OCI-LY7 (cell line): ENCODE measurements at regions not wholly inside any gene's neighbourhood (a gene's known extent, or its start where the extent isn't known, plus 50 kb on each side); places are given as distances from the start of the nearest gene placed in this dataset.

ENCODE experiments used
- BruUV-seq: library from RNA; stranded (reverse); fragments of 400-500 nt; replicated peaks from 2 replicates; lab custom pipeline; 2021; lab: Mats Ljungman, UMichigan
- CTCF ChIA-PET: fragments of 300-600 bp; sonication (Branson Sonifier 250); formaldehyde crosslinking; loops from one replicate; lab custom pipeline; 2022; ENCODE audit warnings: antibody characterized with exemption; ENCODE audit not compliant: unreplicated experiment; lab: Charles Lee
- POLR2A ChIA-PET: fragments of 300-600 bp; sonication (Branson Sonifier 250); formaldehyde crosslinking; loops from one replicate; lab custom pipeline; 2022; ENCODE audit warnings: antibody characterized with exemption; lab: Charles Lee
- DNase-seq: peaks from one replicate; pipeline ENCODE4 v3.0.0-alpha.2; 2015; ENCODE audit warnings: low spot score
- H2AFZ ChIP-seq: fragments of 200-600 bp; sonication (generic), shearing (Covaris generic); 2 replicates; pipeline ENCODE4 v1.6.1; 2014; ENCODE audit warnings: mild to moderate bottlenecking, antibody characterized with exemption, low read length, moderate library complexity
- H3K27ac ChIP-seq: fragments of 200-600 bp; sonication (generic); 2 replicates; pipeline ENCODE4 v1.5.1; 2014; ENCODE audit warnings: mixed run types, low read depth, mild to moderate bottlenecking, moderate library complexity, low read length, inconsistent platforms; ENCODE audit not compliant: poor library complexity, severe bottlenecking
- H3K36me3 ChIP-seq: fragments of 200-600 bp; sonication (generic); 2 replicates; pipeline ENCODE4 v1.6.1; 2014; ENCODE audit warnings: mild to moderate bottlenecking, antibody characterized with exemption, low read length, moderate library complexity, mixed read lengths; ENCODE audit not compliant: insufficient read depth
- H3K4me1 ChIP-seq: fragments of 200-600 bp; sonication (generic); 2 replicates; pipeline ENCODE4 v1.5.1; 2014; ENCODE audit warnings: mild to moderate bottlenecking, low read length; ENCODE audit not compliant: insufficient read depth, poor library complexity, severe bottlenecking
- H3K4me2 ChIP-seq: fragments of 200-600 bp; sonication (generic); 2 replicates; pipeline ENCODE4 v1.6.1; 2014; ENCODE audit warnings: mild to moderate bottlenecking, low read length
- H3K4me3 ChIP-seq: fragments of 200-600 bp; sonication (generic); 2 replicates; pipeline ENCODE4 v1.5.1; 2014; ENCODE audit warnings: mild to moderate bottlenecking, low read depth, low read length; ENCODE audit not compliant: poor library complexity, severe bottlenecking
- H3K79me2 ChIP-seq: fragments of 200-600 bp; sonication (generic); 2 replicates; pipeline ENCODE4 v1.6.1; 2016; ENCODE audit warnings: low read depth, mild to moderate bottlenecking, low read length, moderate library complexity, mixed read lengths; ENCODE audit not compliant: insufficient read depth
- H3K9me2 ChIP-seq: fragments of 200-600 bp; sonication (generic); 2 replicates; pipeline ENCODE4 v1.6.1; 2016; ENCODE audit warnings: mild to moderate bottlenecking, low read length, mixed read lengths; ENCODE audit not compliant: insufficient read depth
- H3K9me3 ChIP-seq: fragments of 200-600 bp; sonication (generic); 2 replicates; pipeline ENCODE4 v1.6.1; 2014; ENCODE audit warnings: mild to moderate bottlenecking, mixed run types, low read length, mixed read lengths
- H4K20me1 ChIP-seq: fragments of 200-600 bp; sonication (generic); 2 replicates; pipeline ENCODE4 v1.6.1; 2014; ENCODE audit warnings: mild to moderate bottlenecking, antibody characterized with exemption, low read length, moderate library complexity, mixed read lengths; ENCODE audit not compliant: insufficient read depth
- EZH2phosphoT487 ChIP-seq: fragments of 200-600 bp; sonication (generic); IDR thresholded peaks from 2 replicates; pipeline ENCODE4 v1.6.1; 2018; ENCODE audit warnings: low read depth, borderline replicate concordance, mild to moderate bottlenecking, mixed run types, antibody characterized with exemption, low read length, moderate library complexity, mixed read lengths
- intact Hi-C: fragments of 100-400 bp; cut with micrococcal nuclease; formaldehyde crosslinking; loops from one replicate; pipeline ENCODE4 v1.10.0; 2022; ENCODE audit not compliant: unreplicated experiment
- TF ChIP-seq, protein P1 (sequence below): fragments of 200-600 bp; sonication (generic); conservative IDR thresholded peaks from 2 replicates; pipeline ENCODE4 v1.5.1; 2014; ENCODE audit warnings: mild to moderate bottlenecking, antibody characterized with exemption, low read length, moderate library complexity, mixed read lengths

GRCh38 chr6:160851031-160851430, 140.5 kb upstream of the MAP3K4 start:
- no peaks in the 10 kb centered on the region for H3K9me3 ChIP-seq
- no peak overlapping the region for H2AFZ ChIP-seq
- H3K36me3 ChIP-seq: no peaks in the 10 kb centered on the region
- ChIA-PET POLR2A (no interaction called here), CTCF (no interaction called here)
- H3K4me3 ChIP-seq: no peak overlapping the region
- no peak overlapping the region for H3K4me2 ChIP-seq
- H3K9me2 ChIP-seq: no peaks in the 10 kb centered on the region
- intact Hi-C loops: no loop called here
- H3K4me1 ChIP-seq: no peaks in the 10 kb centered on the region
- no peaks in the 10 kb centered on the region for H3K79me2 ChIP-seq
- no peaks in the 10 kb centered on the region for H4K20me1 ChIP-seq
- DNase-seq: no peak
- BruUV-seq: no TSS peak
- no peak overlapping the region for H3K27ac ChIP-seq
- TF ChIP-seq, protein P1, sequence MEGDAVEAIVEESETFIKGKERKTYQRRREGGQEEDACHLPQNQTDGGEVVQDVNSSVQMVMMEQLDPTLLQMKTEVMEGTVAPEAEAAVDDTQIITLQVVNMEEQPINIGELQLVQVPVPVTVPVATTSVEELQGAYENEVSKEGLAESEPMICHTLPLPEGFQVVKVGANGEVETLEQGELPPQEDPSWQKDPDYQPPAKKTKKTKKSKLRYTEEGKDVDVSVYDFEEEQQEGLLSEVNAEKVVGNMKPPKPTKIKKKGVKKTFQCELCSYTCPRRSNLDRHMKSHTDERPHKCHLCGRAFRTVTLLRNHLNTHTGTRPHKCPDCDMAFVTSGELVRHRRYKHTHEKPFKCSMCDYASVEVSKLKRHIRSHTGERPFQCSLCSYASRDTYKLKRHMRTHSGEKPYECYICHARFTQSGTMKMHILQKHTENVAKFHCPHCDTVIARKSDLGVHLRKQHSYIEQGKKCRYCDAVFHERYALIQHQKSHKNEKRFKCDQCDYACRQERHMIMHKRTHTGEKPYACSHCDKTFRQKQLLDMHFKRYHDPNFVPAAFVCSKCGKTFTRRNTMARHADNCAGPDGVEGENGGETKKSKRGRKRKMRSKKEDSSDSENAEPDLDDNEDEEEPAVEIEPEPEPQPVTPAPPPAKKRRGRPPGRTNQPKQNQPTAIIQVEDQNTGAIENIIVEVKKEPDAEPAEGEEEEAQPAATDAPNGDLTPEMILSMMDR: no peak
- no peak for TF ChIP-seq EZH2phosphoT487

DNA sequence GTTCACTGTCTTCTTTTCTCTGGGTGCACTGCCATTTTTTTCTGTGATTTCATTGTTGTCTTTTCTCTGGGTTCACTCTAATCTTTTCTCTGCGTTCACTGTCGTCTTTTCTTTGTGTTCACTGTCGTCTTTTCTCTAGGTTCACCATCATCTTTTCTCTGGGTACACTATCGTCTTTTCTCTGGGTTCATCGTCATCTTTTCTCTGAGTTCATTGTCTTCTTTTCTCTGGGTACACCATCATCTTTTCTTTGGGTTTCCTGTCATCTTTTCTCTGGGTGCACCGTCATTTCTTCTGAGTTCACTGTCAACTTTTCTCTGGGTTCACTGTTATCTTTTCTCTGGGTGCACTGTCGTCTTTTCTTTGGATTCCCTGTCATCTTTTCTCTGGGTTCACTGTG, 137.6 kb upstream of the MAP3K4 start:
- BruUV-seq: no TSS peak
- no peaks in the 10 kb centered on the region for H3K4me1 ChIP-seq
- H3K9me2 ChIP-seq: no peaks in the 10 kb centered on the region
- no peak overlapping the region for H3K27ac ChIP-seq
- no peak for DNase-seq
- TF ChIP-seq, protein P1: no peak
- no peak for TF ChIP-seq EZH2phosphoT487
- no peaks in the 10 kb centered on the region for H3K79me2 ChIP-seq
- intact Hi-C loops: no loop called here
- no peaks in the 10 kb centered on the region for H3K9me3 ChIP-seq
- no peaks in the 10 kb centered on the region for H3K36me3 ChIP-seq
- no peak overlapping the region for H3K4me2 ChIP-seq
- POLR2A ChIA-PET: no interaction called here
- no peak overlapping the region for H3K4me3 ChIP-seq
- CTCF ChIA-PET: no interaction called here
- no peak overlapping the region for H2AFZ ChIP-seq
- H4K20me1 ChIP-seq: no peaks in the 10 kb centered on the region

- ChIA-PET CTCF (no interaction called here), POLR2A (interaction anchor here (0.6 kb wide), 1 partner anchor 711 kb away, joined by 3 read pairs; no protein-coding TSS in a partner anchor)
- intact Hi-C loops: no loop called here
- no peak overlapping the region for H3K4me2 ChIP-seq
- H3K4me1 ChIP-seq: no peaks in the 10 kb centered on the region
- TF ChIP-seq, protein P1: no peak
- no peak for TF ChIP-seq EZH2phosphoT487
- BruUV-seq: no TSS peak
- no peak overlapping the region for H2AFZ ChIP-seq
- no peaks in the 10 kb centered on the region for H3K9me3 ChIP-seq
- DNase-seq: no peak
- H3K27ac ChIP-seq: no peak overlapping the region
- no peaks in the 10 kb centered on the region for H3K36me3 ChIP-seq
- no peaks in the 10 kb centered on the region for H3K79me2 ChIP-seq
- H4K20me1 ChIP-seq: no peaks in the 10 kb centered on the region
- H3K4me3 ChIP-seq: no peak overlapping the region
- no peaks in the 10 kb centered on the region for H3K9me2 ChIP-seq
Observed at GRCh38 chr6:160858886-160859285, 132.7 kb upstream of the MAP3K4 start.
